DMS153 (cell line): ENCODE measurements at regions not wholly inside any gene's neighbourhood (a gene's known extent, or its start where the extent isn't known, plus 50 kb on each side); places are given as distances from the start of the nearest gene placed in this dataset.

Experiments used
- DNase-seq: peaks from one replicate; lab custom pipeline; 2025; lab: John Stamatoyannopoulos, UW

- DNase-seq, result no peak
These were observed 497.8 kb upstream of the MYT1L start for GRCh38 chr2:2828774-2829368.

- no peak for DNase-seq
These were observed 496.7 kb upstream of the MYT1L start for GRCh38 chr2:2827761-2828221.

- no peak for DNase-seq
These were observed 496.1 kb upstream of the MYT1L start for GRCh38 chr2:2827046-2827636.

GRCh38 chr2:2826621-2827020 is 495.5 kb upstream of the MYT1L start:
- DNase-seq, result no peak

- DNase-seq, result no peak
These were observed 495.1 kb upstream of the MYT1L start for GRCh38 chr2:2826209-2826551.

- DNase-seq, result no peak
These were observed 494.6 kb upstream of the MYT1L start for GRCh38 chr2:2825516-2826208.

GRCh38 chr2:2825062-2825461 is 494.0 kb upstream of the MYT1L start:
- no peak for DNase-seq

- DNase-seq, result no peak
These were observed 493.5 kb upstream of the MYT1L start for GRCh38 chr2:2824588-2824987.

GRCh38 chr2:2823061-2823753 is 492.1 kb upstream of the MYT1L start:
- DNase-seq, result no peak

GRCh38 chr2:2822143-2822542 is 491.1 kb upstream of the MYT1L start:
- no peak for DNase-seq

- no peak for DNase-seq
These were observed 481.6 kb upstream of the MYT1L start for GRCh38 chr2:2812648-2813047.

GRCh38 chr2:2812117-2812516 is 481.0 kb upstream of the MYT1L start:
- DNase-seq, result no peak

GRCh38 chr2:2810504-2810903 is 479.4 kb upstream of the MYT1L start:
- DNase-seq, result no peak

GRCh38 chr2:2809771-2810170 is 478.7 kb upstream of the MYT1L start:
- no peak for DNase-seq

- no peak for DNase-seq
These were observed 477.5 kb upstream of the MYT1L start for GRCh38 chr2:2808551-2809058.

- no peak for DNase-seq
These were observed 475.6 kb upstream of the MYT1L start for GRCh38 chr2:2806711-2807110.

- DNase-seq, result no peak
These were observed 474.2 kb upstream of the MYT1L start for GRCh38 chr2:2805263-2805662.

- no peak for DNase-seq
These were observed 473.5 kb upstream of the MYT1L start for GRCh38 chr2:2804528-2804927.

- no peak for DNase-seq
These were observed 470.4 kb upstream of the MYT1L start for GRCh38 chr2:2801458-2801857.

GRCh38 chr2:2800697-2801096 is 469.6 kb upstream of the MYT1L start:
- no peak for DNase-seq

GRCh38 chr2:2800001-2800400 is 468.9 kb upstream of the MYT1L start:
- DNase-seq, result no peak

GRCh38 chr2:2799151-2799697 is 468.1 kb upstream of the MYT1L start:
- no peak for DNase-seq

- no peak for DNase-seq
These were observed 467.3 kb upstream of the MYT1L start for GRCh38 chr2:2798337-2798736.
